Epithelial cell of esophagus (primary cell): ENCODE measurements at regions not wholly inside any gene's neighbourhood (a gene's known extent, or its start where the extent isn't known, plus 50 kb on each side); places are given as distances from the start of the nearest gene placed in this dataset.
A peak's percentile ranks its signal among the peaks of the same experiment; 100 is the strongest.

ENCODE experiments used
- DNase-seq: peaks from one replicate; pipeline ENCODE4 v3.0.0; 2010; ENCODE audit warnings: low read depth
- H3K4me3 ChIP-seq: 2 replicates; pipeline ENCODE4 v1.5.1; 2011; ENCODE audit warnings: mild to moderate bottlenecking, low read length, control low read depth
- TF ChIP-seq, protein P1 (sequence below): IDR thresholded peaks from 2 replicates; pipeline ENCODE4 v1.5.1; 2011; ENCODE audit warnings: low read depth, mild to moderate bottlenecking, low read length, control low read depth, inconsistent platforms; ENCODE audit not compliant: insufficient read depth; ENCODE audit errors: missing control alignments

- TF ChIP-seq, protein P1, sequence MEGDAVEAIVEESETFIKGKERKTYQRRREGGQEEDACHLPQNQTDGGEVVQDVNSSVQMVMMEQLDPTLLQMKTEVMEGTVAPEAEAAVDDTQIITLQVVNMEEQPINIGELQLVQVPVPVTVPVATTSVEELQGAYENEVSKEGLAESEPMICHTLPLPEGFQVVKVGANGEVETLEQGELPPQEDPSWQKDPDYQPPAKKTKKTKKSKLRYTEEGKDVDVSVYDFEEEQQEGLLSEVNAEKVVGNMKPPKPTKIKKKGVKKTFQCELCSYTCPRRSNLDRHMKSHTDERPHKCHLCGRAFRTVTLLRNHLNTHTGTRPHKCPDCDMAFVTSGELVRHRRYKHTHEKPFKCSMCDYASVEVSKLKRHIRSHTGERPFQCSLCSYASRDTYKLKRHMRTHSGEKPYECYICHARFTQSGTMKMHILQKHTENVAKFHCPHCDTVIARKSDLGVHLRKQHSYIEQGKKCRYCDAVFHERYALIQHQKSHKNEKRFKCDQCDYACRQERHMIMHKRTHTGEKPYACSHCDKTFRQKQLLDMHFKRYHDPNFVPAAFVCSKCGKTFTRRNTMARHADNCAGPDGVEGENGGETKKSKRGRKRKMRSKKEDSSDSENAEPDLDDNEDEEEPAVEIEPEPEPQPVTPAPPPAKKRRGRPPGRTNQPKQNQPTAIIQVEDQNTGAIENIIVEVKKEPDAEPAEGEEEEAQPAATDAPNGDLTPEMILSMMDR, result no peak
- no peak overlapping the region for H3K4me3 ChIP-seq
- no peak for DNase-seq
Measured at GRCh38 chr10:47118326-47118725, 181.7 kb upstream of the GDF10 start.

DNA sequence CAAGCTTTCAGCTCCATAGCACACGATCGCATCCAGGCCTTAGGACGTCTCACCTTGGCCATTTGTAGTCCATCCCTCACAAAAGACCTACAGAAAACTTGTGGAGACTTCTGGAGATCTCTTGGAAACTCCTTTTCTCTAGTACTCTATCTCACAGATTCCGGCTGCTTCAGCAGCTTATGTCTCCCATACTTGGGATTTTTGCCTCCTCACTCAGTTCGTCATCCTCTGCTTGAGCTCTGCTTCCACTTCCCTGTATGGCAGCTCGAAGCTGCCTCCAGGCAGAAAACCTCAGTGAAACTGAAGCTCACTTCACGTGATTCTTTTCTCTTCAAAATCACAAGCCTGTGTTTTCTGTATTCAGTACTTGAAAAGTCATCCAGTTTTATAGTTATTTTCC, 178.7 kb upstream of the GDF10 start:
- TF ChIP-seq, protein P1, result no peak
- DNase-seq, result peak; percentile 17

GRCh38 chr10:47123716-47124288, 176.2 kb upstream of the GDF10 start:
- TF ChIP-seq, protein P1, result no peak
- no peak for DNase-seq
- no peak overlapping the region for H3K4me3 ChIP-seq

More for the DNA sequence above, 178.7 kb upstream of the GDF10 start:
- no peak overlapping the region for H3K4me3 ChIP-seq

- no peak for DNase-seq
- H3K4me3 ChIP-seq, result no peak overlapping the region
- TF ChIP-seq, protein P1, result no peak
Measured at GRCh38 chr10:47127188-47127785, 172.7 kb upstream of the GDF10 start.

DNA sequence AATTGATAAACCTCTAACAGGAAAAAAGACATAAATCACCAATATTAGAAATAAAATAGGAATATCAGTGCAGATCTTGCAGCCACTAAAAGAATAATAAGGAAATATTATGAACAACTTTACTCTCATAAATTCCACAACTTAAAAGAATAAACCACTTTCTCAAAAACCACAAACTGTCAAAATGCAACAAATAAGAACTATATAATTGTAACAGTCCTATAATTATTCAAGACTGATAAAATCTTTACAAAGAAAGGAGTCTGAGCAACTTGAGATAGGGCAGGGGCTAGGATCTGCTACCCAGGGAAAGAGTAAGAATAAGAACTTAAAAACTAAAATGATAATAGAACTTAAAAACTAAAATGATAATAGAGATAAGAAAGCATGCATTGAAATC, 169.5 kb upstream of the GDF10 start:
- DNase-seq, result no peak
- TF ChIP-seq, protein P1, result no peak
- H3K4me3 ChIP-seq, result no peak overlapping the region

GRCh38 chr10:47133871-47134570, 166.0 kb upstream of the GDF10 start:
- no peak overlapping the region for H3K4me3 ChIP-seq
- DNase-seq, result no peak
- TF ChIP-seq, protein P1, result no peak

- TF ChIP-seq, protein P1, result no peak
- DNase-seq, result no peak
- no peak overlapping the region for H3K4me3 ChIP-seq
Measured at GRCh38 chr10:47136866-47137265, 163.1 kb upstream of the GDF10 start.
